ENCODE measurements at regions not wholly inside any gene's neighbourhood (a gene's known extent, or its start where the extent isn't known, plus 50 kb on each side); places are given as distances from the start of the nearest gene placed in this dataset.
"Not testable (repeated sequence)": the region's sequence is repeated elsewhere in the genome, so short reads cannot be mapped to it uniquely, and the experiment has no call there.

DNA sequence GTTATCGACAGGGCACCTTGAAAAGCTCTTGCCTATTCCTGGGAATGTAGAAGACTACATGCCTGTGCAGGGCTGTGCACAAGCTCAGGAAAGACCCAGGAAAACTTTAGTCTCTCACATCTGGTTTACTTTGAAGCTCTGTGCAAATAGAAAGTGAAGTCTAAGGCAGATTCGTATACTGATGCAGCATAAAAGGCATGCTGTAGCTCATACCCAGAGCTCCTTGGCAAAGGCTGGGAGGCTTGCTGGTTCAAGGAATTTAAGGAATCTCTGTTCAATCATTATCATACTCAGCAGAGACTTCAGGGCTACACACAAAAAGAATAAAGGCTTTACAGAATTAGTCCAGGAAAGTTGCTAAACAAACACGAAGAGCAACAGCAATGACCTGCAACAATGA lies 192.0 kb downstream of the OTUD1 start:
- peaks cover 23% of the 10 kb centered on the region for H3K9me3 Mint-ChIP-seq (ENCODE audit: unreplicated experiment)
- DNase-seq (ENCODE audit: extremely low spot score, unreplicated experiment), result no peak
- no peaks in the 10 kb centered on the region for H3K36me3 Mint-ChIP-seq (ENCODE audit: unreplicated experiment)
- no peaks in the 10 kb centered on the region for H3K27me3 Mint-ChIP-seq (ENCODE audit: unreplicated experiment)
- no peaks in the 10 kb centered on the region for H3K4me1 Mint-ChIP-seq (ENCODE audit: unreplicated experiment)
- no peak overlapping the region for H3K4me3 Mint-ChIP-seq (ENCODE audit: unreplicated experiment)
- H3K27ac Mint-ChIP-seq (ENCODE audit: unreplicated experiment), result no peak overlapping the region
- TF ChIP-seq, protein P1, sequence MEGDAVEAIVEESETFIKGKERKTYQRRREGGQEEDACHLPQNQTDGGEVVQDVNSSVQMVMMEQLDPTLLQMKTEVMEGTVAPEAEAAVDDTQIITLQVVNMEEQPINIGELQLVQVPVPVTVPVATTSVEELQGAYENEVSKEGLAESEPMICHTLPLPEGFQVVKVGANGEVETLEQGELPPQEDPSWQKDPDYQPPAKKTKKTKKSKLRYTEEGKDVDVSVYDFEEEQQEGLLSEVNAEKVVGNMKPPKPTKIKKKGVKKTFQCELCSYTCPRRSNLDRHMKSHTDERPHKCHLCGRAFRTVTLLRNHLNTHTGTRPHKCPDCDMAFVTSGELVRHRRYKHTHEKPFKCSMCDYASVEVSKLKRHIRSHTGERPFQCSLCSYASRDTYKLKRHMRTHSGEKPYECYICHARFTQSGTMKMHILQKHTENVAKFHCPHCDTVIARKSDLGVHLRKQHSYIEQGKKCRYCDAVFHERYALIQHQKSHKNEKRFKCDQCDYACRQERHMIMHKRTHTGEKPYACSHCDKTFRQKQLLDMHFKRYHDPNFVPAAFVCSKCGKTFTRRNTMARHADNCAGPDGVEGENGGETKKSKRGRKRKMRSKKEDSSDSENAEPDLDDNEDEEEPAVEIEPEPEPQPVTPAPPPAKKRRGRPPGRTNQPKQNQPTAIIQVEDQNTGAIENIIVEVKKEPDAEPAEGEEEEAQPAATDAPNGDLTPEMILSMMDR (IDR thresholded peaks at IDR 0.05), result no peak

DNA sequence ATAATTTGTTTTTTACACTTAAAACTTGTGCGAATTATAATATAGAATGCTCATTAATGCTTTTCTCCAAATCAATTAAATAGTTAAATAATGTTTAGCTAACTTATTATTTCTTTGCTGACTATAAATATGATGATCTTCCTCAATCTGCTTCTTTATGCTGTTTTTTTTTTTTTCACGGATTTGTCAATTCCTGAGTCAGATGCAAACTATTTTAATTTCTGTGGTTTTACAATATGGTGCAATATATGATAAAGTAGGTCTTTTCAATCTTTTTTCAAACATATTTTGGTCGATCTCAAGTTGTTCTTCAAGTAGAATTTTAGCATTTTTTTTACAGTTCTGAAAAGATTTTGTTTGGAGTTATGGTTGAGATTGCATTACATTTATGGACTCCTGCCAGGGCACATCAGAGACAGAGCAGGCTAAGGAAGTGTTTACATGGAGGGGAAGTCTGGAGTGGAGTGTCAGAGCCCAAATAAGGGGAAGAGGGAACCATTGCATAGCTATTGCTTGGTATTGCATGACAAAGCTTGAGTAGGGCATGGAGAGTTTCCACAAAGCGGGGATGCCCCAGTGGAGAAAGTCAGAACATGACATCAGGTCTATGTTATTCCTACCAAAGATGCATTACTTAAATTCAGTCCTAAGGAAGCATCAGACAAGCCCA lies 204.4 kb downstream of the OTUD1 start:
- TF ChIP-seq, protein P1 (IDR thresholded peaks at IDR 0.05), result no peak
- Mint-ChIP-seq H3K36me3 (ENCODE audit: unreplicated experiment) (no peaks in the 10 kb centered on the region), H3K4me3 (ENCODE audit: unreplicated experiment) (no peak overlapping the region), H3K27me3 (ENCODE audit: unreplicated experiment) (no peaks in the 10 kb centered on the region), H3K9me3 (ENCODE audit: unreplicated experiment) (peaks cover 6% of the 10 kb centered on the region), H3K4me1 (ENCODE audit: unreplicated experiment) (no peaks in the 10 kb centered on the region), H3K27ac (ENCODE audit: unreplicated experiment) (no peak overlapping the region)
- DNase-seq (ENCODE audit: extremely low spot score, unreplicated experiment), result no peak

DNA sequence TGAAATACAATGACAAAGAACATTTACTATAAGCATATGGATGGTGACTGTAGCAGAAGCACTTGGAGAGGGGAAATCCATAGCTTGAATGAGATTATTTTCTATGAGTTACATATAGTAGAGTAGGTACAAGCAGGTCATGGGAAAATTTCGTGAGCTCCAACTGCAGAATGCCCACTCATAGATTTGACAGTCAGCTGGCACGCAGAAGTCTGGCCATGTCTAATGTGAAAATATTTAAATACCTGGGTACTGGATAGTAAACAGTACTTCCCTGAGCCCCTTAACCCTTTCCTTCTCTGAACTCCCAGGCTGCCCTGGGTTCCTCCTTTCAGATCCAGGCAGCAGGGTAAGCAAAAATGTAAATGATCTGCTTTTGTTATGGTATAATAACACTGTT lies 209.7 kb downstream of the OTUD1 start:
- no peak for DNase-seq (ENCODE audit: extremely low spot score, unreplicated experiment)
- Mint-ChIP-seq H3K27ac (ENCODE audit: unreplicated experiment) (no peak overlapping the region), H3K9me3 (ENCODE audit: unreplicated experiment) (peaks cover under 1% of the 10 kb centered on the region), H3K4me3 (ENCODE audit: unreplicated experiment) (no peak overlapping the region), H3K27me3 (ENCODE audit: unreplicated experiment) (no peaks in the 10 kb centered on the region), H3K4me1 (ENCODE audit: unreplicated experiment) (no peaks in the 10 kb centered on the region), H3K36me3 (ENCODE audit: unreplicated experiment) (no peaks in the 10 kb centered on the region)
- TF ChIP-seq, protein P1 (IDR thresholded peaks at IDR 0.05), result no peak

DNA sequence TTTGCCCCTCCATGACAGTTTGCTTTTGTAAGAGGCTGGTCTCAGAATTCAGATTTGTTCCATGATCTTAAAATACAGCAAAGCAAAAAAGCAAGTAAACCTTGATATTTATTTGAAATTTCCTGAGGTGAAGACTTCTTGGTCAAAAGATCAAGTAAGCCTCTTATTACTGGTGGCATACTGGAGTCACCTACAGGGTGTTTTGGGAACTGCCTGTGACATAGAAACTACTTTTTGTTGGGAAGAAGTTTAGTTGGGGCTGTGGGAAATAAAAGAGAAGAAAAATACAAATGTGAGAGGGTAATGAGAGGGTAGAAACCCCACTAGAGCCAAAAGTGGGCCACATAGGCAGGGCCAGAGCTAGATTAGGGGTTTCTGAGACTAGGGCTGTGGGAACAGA lies 217.9 kb downstream of the OTUD1 start:
- Mint-ChIP-seq H3K27me3 (ENCODE audit: unreplicated experiment) (no peaks in the 10 kb centered on the region), H3K27ac (ENCODE audit: unreplicated experiment) (no peak overlapping the region), H3K4me1 (ENCODE audit: unreplicated experiment) (no peaks in the 10 kb centered on the region), H3K4me3 (ENCODE audit: unreplicated experiment) (no peak overlapping the region), H3K9me3 (ENCODE audit: unreplicated experiment) (peaks cover 17% of the 10 kb centered on the region), H3K36me3 (ENCODE audit: unreplicated experiment) (no peaks in the 10 kb centered on the region)
- DNase-seq (ENCODE audit: extremely low spot score, unreplicated experiment), result no peak
- TF ChIP-seq, protein P1 (IDR thresholded peaks at IDR 0.05), result no peak

DNA sequence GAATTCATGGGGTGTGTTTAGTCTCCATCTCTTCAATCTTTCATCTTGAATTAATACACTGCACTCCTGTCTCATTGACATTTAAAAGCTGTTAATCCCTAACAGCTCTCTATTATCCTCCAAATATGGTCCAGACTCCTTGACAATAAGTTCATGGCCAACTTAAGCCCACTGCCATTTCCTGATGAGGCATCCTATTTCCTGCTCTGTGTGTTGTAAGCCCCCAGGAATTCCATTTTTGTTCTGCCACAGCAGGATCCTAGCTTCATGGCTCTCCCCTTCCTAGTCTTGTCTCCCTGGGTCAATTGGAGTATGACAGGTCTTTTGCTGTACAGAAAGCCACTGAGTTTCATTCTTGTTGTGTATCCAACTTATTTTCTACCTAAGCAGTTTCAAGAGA lies 218.8 kb downstream of the OTUD1 start:
- no peak for DNase-seq (ENCODE audit: extremely low spot score, unreplicated experiment)
- no peak overlapping the region for H3K4me3 Mint-ChIP-seq (ENCODE audit: unreplicated experiment)
- H3K27ac Mint-ChIP-seq (ENCODE audit: unreplicated experiment), result no peak overlapping the region
- H3K9me3 Mint-ChIP-seq (ENCODE audit: unreplicated experiment), result peaks cover 17% of the 10 kb centered on the region
- H3K36me3 Mint-ChIP-seq (ENCODE audit: unreplicated experiment), result no peaks in the 10 kb centered on the region
- H3K4me1 Mint-ChIP-seq (ENCODE audit: unreplicated experiment), result no peaks in the 10 kb centered on the region
- TF ChIP-seq, protein P1 (IDR thresholded peaks at IDR 0.05), result no peak
- H3K27me3 Mint-ChIP-seq (ENCODE audit: unreplicated experiment), result no peaks in the 10 kb centered on the region

DNA sequence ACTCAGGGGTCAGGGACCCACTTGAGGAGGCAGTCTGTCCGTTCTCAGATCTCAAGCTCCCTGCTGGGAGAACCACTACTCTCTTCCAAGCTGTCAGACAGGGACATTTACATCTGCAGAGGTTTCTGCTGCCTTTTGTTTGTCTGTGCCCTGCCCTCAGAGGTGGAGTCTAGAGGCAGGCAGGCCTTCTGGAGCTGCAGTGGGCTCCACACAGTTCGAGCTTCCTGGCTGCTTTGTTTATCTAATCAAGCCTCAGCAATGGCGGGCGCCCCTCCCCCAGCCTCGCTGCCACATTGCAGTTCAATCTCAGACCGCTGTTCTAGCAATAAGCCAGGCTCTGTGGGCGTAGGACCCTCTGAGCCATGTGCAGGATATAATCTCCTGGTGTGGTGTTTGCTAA lies 233.0 kb downstream of the OTUD1 start:
- not testable (repeated sequence) for H3K4me1 Mint-ChIP-seq (ENCODE audit: unreplicated experiment); H3K27me3 Mint-ChIP-seq (ENCODE audit: unreplicated experiment); H3K36me3 Mint-ChIP-seq (ENCODE audit: unreplicated experiment); H3K4me3 Mint-ChIP-seq (ENCODE audit: unreplicated experiment); H3K27ac Mint-ChIP-seq (ENCODE audit: unreplicated experiment); DNase-seq (ENCODE audit: extremely low spot score, unreplicated experiment)
- H3K9me3 Mint-ChIP-seq (ENCODE audit: unreplicated experiment), result peaks cover 14% of the 10 kb centered on the region

All from osteocyte (in vitro differentiated cells).